HG02970 (cell line): ENCODE measurements at regions not wholly inside any gene's neighbourhood (a gene's known extent, or its start where the extent isn't known, plus 50 kb on each side); places are given as distances from the start of the nearest gene placed in this dataset.
"Not testable (repeated sequence)": the region's sequence is repeated elsewhere in the genome, so short reads cannot be mapped to it uniquely, and the experiment has no call there.

Experiments
- ATAC-seq: cut with Tn5 transposase; IDR thresholded peaks from one replicate; pipeline ENCODE4 v1.9.1; 2021; ENCODE audit warnings: mild to moderate bottlenecking, moderate library complexity, moderate number of reproducible peaks; ENCODE audit not compliant: unreplicated experiment, low FRiP score

- ATAC-seq, result no peak
These were observed 100.3 kb downstream of the C16orf95 start for GRCh38 chr16:87216841-87217275.

- not testable (repeated sequence) for ATAC-seq
These were observed 99.4 kb downstream of the C16orf95 start for GRCh38 chr16:87217802-87218201.

- ATAC-seq, result no peak
These were observed 98.7 kb downstream of the C16orf95 start for GRCh38 chr16:87218281-87219055.

GRCh38 chr16:87219287-87219909 lies 97.8 kb downstream of the C16orf95 start:
- no peak for ATAC-seq

- no peak for ATAC-seq
These were observed 95.6 kb downstream of the C16orf95 start for GRCh38 chr16:87221633-87222032.

GRCh38 chr16:87222335-87222734 lies 94.9 kb downstream of the C16orf95 start:
- no peak for ATAC-seq

GRCh38 chr16:87223656-87224248 lies 93.4 kb downstream of the C16orf95 start:
- no peak for ATAC-seq

- no peak for ATAC-seq
These were observed 90.3 kb downstream of the C16orf95 start for GRCh38 chr16:87226926-87227295.

GRCh38 chr16:87227296-87227951 lies 89.8 kb downstream of the C16orf95 start:
- ATAC-seq, result no peak

- no peak for ATAC-seq
These were observed 88.8 kb downstream of the C16orf95 start for GRCh38 chr16:87228363-87228762.

GRCh38 chr16:87229230-87230188 lies 87.7 kb downstream of the C16orf95 start:
- no peak for ATAC-seq

- no peak for ATAC-seq
These were observed 86.6 kb downstream of the C16orf95 start for GRCh38 chr16:87230571-87230970.

- no peak for ATAC-seq
These were observed 85.9 kb downstream of the C16orf95 start for GRCh38 chr16:87231295-87231694.

GRCh38 chr16:87231911-87232310 lies 85.3 kb downstream of the C16orf95 start:
- no peak for ATAC-seq

- ATAC-seq, result no peak
These were observed 83.3 kb downstream of the C16orf95 start for GRCh38 chr16:87233928-87234327.

GRCh38 chr16:87234601-87235000 lies 82.6 kb downstream of the C16orf95 start:
- ATAC-seq, result no peak

GRCh38 chr16:87235810-87236515 lies 81.2 kb downstream of the C16orf95 start:
- ATAC-seq, result no peak

- no peak for ATAC-seq
These were observed 80.6 kb downstream of the C16orf95 start for GRCh38 chr16:87236516-87237115.

GRCh38 chr16:87238361-87238715 lies 78.9 kb downstream of the C16orf95 start:
- ATAC-seq, result no peak
